ENCODE measurements at regions not wholly inside any gene's neighbourhood (a gene's known extent, or its start where the extent isn't known, plus 50 kb on each side); places are given as distances from the start of the nearest gene placed in this dataset.

DNA sequence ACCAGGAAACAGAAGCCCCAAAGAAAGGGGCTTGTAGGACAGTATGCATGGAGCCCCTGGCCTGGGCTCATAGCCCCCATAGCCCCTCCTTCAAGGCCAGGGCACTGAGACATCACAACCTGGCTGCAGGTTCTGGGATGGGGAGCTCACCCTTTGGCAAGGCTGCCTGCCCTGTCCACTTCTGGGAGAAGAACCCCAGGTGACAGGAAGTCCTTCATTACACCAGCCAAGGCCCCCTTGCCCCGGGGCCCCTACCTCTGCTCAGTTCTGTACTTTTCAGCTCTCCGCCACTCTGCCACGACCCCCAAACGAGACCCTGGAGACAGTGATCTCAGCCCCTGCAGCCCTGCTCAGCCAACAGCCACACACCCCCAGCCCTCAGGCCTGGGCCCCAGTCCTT, 223.2 kb upstream of the RTL1 start:
- Mint-ChIP-seq H3K4me3 (no peak overlapping the region), H3K27me3 (ENCODE audit: insufficient read depth) (no peaks in the 10 kb centered on the region), H3K4me1 (ENCODE audit: low read depth) (no peaks in the 10 kb centered on the region), H3K36me3 (ENCODE audit: low read depth) (no peaks in the 10 kb centered on the region), H3K27ac (no peak overlapping the region), H3K9me3 (no peaks in the 10 kb centered on the region)
- intact Hi-C loops (cut with micrococcal nuclease), result no loop called here
- DNase-seq (ENCODE audit: low spot score), result no peak

DNA sequence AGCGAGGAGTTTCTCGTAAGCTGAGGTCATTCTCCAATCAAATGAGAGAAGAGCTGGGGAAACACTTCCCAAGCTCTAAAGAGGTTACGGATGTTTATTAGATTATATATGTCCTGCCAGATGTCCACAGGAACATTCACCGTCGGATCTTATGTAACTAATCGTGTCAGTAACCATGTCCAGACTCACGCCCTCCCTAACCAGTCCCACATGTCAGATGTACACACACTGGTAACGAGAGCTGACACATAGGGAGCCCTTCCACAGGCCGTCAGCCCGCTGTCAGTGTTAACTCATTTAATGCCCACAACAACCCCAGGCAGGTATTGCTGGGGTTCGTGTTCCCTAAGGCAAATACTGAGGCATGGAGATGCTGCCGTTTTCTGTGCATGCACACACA, 223.7 kb upstream of the RTL1 start:
- intact Hi-C loops (cut with micrococcal nuclease), result no loop called here
- Mint-ChIP-seq H3K4me1 (ENCODE audit: low read depth) (no peaks in the 10 kb centered on the region), H3K27ac (no peak overlapping the region), H3K36me3 (ENCODE audit: low read depth) (no peaks in the 10 kb centered on the region), H3K27me3 (ENCODE audit: insufficient read depth) (no peaks in the 10 kb centered on the region), H3K4me3 (no peak overlapping the region), H3K9me3 (no peaks in the 10 kb centered on the region)
- no peak for DNase-seq (ENCODE audit: low spot score)

DNA sequence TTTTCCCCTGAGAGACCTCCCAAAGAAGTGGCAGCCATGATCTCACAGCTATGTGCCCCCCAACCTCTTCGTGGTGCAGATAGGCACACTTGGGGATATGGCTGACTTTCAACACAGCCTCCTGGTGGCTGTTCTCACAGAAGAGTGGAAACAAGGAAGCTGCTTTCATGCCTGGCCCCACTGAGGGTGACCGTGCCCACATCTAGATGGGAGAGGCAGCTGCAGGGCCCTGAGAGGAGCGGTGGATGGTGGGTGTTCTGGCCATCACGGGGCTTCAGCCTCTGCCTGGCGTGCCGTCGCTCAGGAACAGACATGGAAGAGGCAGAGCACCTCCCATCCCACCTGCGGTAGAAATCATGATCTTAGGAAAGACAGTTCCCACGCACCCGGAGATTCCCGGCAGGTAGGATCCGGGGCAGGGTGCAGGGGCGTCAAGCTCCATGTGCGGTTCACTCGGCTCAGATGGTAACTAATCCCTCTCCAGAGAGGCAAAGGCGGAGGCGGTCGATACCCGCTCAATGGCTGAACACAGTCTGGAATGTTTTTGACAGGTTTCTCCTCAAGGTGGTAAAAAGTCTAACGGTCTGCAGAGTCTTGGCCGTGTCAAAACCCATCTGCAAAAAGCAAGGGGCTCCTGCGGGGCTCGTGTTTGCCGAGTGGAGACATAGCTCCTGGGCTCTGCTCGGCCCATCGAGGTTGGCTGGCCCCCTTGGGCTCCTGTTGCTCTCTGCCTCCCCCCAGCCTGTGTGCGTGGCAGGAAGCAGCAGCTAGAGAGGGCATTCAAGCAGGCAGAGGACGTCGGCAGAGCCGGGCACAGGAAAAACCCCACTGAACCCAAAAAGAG, 225.2 kb upstream of the RTL1 start:
- Mint-ChIP-seq H3K27ac (no peak overlapping the region), H3K27me3 (ENCODE audit: insufficient read depth) (no peaks in the 10 kb centered on the region), H3K9me3 (peaks cover 4% of the 10 kb centered on the region), H3K4me1 (ENCODE audit: low read depth) (no peaks in the 10 kb centered on the region), H3K36me3 (ENCODE audit: low read depth) (no peaks in the 10 kb centered on the region), H3K4me3 (no peak overlapping the region)
- DNase-seq (ENCODE audit: low spot score), result no peak
- intact Hi-C loops (cut with micrococcal nuclease), result no loop called here

DNA sequence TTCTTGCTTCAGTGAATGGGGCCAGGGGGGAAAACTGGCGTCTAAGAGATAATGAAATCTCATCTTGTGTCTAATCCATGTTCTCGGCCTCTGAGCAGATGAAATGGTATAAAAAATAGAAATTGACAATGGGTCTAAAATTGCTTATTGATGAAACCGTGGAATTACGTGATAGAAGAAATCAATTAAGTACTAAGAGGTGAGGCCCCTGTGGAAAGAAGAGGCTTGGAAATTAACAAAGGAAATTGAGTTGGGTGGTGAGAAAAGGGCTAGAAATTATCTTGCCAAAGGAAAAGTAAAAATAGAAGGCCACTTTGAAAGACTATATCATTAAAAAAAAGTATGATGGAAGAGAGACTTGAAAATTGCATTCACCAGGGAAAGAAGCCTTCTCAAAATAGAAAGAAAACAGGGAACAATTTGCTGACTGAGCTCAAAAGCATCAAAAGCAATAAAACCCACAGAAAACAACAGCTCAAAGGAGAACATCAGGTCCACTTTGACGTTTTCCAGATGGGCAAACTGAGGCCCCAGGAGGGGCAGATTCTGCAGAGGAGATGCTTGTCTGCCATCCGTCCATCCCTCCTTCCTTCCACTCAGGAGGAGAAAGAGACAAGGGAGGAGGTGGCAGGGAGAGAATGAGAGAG, 226.1 kb upstream of the RTL1 start:
- H3K27ac Mint-ChIP-seq, result no peak overlapping the region
- H3K9me3 Mint-ChIP-seq, result peaks cover 5% of the 10 kb centered on the region
- no peaks in the 10 kb centered on the region for H3K4me1 Mint-ChIP-seq (ENCODE audit: low read depth)
- H3K4me3 Mint-ChIP-seq, result no peak overlapping the region
- H3K27me3 Mint-ChIP-seq (ENCODE audit: insufficient read depth), result no peaks in the 10 kb centered on the region
- H3K36me3 Mint-ChIP-seq (ENCODE audit: low read depth), result no peaks in the 10 kb centered on the region
- intact Hi-C loops (cut with micrococcal nuclease), result no loop called here
- no peak for DNase-seq (ENCODE audit: low spot score)

DNA sequence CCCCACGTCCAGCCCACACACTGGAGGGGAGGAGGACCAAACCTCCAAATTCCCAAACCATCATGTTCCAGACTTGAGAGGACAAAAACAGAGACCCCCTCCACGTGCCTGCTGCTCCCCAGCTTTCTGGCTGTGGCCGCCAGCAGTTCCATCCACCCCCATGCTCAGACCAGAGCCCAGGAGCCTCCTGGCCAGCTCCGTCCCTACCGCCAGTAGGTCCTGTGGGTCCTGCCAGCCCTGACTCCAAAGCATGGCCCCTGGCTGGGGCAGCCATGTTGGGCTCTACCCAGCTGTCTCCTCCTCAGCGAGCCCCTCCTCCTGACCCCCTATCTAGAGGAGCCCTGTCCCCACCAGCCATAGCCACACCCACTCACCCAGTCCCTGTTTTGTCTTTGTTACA, 227.3 kb upstream of the RTL1 start:
- Mint-ChIP-seq H3K9me3 (peaks cover 5% of the 10 kb centered on the region), H3K4me3 (no peak overlapping the region), H3K36me3 (ENCODE audit: low read depth) (no peaks in the 10 kb centered on the region), H3K27me3 (ENCODE audit: insufficient read depth) (no peaks in the 10 kb centered on the region), H3K4me1 (ENCODE audit: low read depth) (no peaks in the 10 kb centered on the region), H3K27ac (no peak overlapping the region)
- DNase-seq (ENCODE audit: low spot score), result no peak
- intact Hi-C loops (cut with micrococcal nuclease), result no loop called here

DNA sequence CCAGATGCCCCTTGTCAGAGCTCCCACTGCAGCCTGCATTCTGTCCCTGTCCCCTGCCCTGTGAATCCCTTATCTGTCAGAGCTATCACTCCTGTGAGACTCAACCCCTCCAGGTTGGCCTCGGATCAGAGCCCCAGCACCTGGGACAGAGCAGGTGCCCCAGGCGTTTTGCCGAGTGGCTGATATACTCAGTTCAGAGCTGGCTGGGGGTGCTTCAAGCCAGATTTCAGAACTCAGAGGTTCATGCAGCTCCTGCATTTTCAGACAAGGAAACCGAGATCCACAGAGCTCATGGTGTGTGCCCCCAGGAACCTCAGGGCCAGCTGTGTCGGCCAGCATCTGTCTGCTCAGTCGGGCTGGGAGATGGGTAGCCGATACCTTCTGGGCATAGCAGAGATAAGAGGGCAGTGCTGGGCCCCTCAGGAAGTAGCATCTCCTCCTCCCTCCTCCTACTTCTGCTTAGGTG, 228.0 kb upstream of the RTL1 start:
- Mint-ChIP-seq H3K4me1 (ENCODE audit: low read depth) (no peaks in the 10 kb centered on the region), H3K9me3 (peaks cover 5% of the 10 kb centered on the region), H3K4me3 (no peak overlapping the region), H3K27ac (no peak overlapping the region), H3K27me3 (ENCODE audit: insufficient read depth) (no peaks in the 10 kb centered on the region), H3K36me3 (ENCODE audit: low read depth) (no peaks in the 10 kb centered on the region)
- intact Hi-C loops (cut with micrococcal nuclease), result no loop called here
- DNase-seq (ENCODE audit: low spot score), result no peak

DNA sequence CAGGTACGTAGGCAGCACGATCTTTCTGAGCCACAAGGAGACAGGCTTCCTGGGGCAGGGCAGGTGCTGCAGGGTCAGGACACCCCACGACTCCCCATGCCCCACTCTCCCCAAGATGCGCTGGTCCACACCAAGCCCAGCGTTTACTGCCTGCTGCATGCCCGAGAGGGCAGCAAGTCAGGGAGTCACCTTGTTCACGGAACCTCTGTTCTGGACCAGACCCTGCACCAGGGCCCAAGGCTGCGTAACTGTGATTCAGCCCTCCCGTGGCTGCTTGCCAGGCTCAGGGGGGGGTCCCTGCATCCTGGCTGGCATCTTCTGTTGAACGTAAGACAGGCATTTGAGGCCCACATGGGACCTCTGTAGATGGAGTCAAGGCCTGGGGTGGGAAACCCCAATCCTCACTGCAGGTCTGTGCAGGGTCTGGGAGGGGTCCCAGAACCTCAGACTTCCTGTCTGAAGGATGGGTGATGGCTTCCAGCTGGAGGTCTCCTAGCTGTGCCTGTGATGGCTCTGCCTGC, 228.6 kb upstream of the RTL1 start:
- H3K4me3 Mint-ChIP-seq, result no peak overlapping the region
- intact Hi-C loops (cut with micrococcal nuclease), result no loop called here
- H3K4me1 Mint-ChIP-seq (ENCODE audit: low read depth), result no peaks in the 10 kb centered on the region
- H3K36me3 Mint-ChIP-seq (ENCODE audit: low read depth), result no peaks in the 10 kb centered on the region
- H3K27ac Mint-ChIP-seq, result no peak overlapping the region
- no peak for DNase-seq (ENCODE audit: low spot score)
- H3K27me3 Mint-ChIP-seq (ENCODE audit: insufficient read depth), result no peaks in the 10 kb centered on the region
- H3K9me3 Mint-ChIP-seq, result peaks cover 5% of the 10 kb centered on the region

DNA sequence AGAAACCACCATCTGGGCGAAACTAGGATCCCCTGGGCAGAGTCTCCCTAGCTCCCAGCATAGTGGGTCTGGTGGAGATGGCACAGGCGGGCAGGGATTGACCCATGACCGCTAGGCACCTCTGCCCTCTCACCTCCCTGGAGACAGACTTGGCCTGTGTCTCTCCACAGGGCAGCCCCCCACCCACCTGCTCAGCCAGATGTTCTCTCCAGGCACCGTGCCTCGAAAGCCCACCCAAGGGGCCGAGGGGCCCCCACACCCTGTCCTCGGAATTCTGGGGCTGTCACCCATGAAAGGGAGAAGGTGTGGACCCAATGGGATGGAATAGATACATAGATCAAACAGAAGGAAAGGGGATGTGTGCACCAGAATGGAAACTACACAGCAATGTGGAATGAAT, 229.1 kb upstream of the RTL1 start:
- no peaks in the 10 kb centered on the region for H3K27me3 Mint-ChIP-seq (ENCODE audit: insufficient read depth)
- H3K9me3 Mint-ChIP-seq, result peaks cover 5% of the 10 kb centered on the region
- no peak overlapping the region for H3K27ac Mint-ChIP-seq
- no peak for DNase-seq (ENCODE audit: low spot score)
- no peak overlapping the region for H3K4me3 Mint-ChIP-seq
- intact Hi-C loops (cut with micrococcal nuclease), result no loop called here
- H3K36me3 Mint-ChIP-seq (ENCODE audit: low read depth), result no peaks in the 10 kb centered on the region
- H3K4me1 Mint-ChIP-seq (ENCODE audit: low read depth), result no peaks in the 10 kb centered on the region

DNA sequence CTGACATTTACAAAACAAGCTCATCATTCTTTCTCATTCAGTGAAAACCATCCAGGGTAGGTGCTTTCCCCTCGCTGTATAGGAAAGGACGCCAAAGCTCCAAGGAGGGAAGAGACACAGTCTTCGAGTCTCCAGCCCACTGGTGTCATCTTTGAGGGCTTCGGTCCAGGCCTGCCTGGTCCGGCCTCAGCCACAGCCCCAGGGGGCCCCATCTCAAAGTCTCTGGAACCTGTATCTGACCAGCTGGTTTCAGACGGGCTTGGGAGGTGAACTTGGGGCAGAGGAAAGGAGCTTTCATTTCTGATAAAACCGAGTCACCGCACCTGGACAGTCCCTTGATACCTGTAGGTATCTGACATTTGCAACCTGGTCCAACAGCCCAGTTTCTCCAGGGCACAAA, 229.5 kb upstream of the RTL1 start:
- DNase-seq (ENCODE audit: low spot score), result no peak
- intact Hi-C loops (cut with micrococcal nuclease), result no loop called here
- H3K9me3 Mint-ChIP-seq, result peaks cover 5% of the 10 kb centered on the region
- no peaks in the 10 kb centered on the region for H3K4me1 Mint-ChIP-seq (ENCODE audit: low read depth)
- no peaks in the 10 kb centered on the region for H3K36me3 Mint-ChIP-seq (ENCODE audit: low read depth)
- no peak overlapping the region for H3K4me3 Mint-ChIP-seq
- H3K27me3 Mint-ChIP-seq (ENCODE audit: insufficient read depth), result no peaks in the 10 kb centered on the region
- H3K27ac Mint-ChIP-seq, result no peak overlapping the region

DNA sequence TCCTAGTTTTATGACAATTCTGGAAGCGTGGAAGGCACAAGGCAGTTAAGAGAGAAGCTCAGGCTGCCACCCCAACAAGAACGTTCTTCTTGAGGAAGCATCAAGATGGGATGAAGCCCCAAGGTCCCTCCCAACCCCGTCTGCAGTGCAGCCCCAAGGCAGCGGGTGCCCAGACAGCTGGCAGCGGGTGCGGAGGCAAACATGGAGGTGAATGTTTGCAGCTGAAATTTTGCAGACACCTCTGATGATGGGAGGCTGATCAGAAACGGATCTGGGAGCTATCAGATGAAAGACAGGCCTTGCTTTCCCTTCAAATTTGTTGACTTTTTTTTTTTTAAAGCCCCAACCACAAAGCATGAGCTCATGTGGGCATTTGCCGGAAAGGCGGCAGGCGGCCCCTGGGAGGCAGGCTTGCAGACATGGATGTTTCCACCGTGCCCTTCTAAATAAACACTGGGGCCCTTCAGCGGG, 230.7 kb upstream of the RTL1 start:
- H3K4me1 Mint-ChIP-seq (ENCODE audit: low read depth), result no peaks in the 10 kb centered on the region
- H3K9me3 Mint-ChIP-seq, result peaks cover 5% of the 10 kb centered on the region
- intact Hi-C loops (cut with micrococcal nuclease), result no loop called here
- no peaks in the 10 kb centered on the region for H3K36me3 Mint-ChIP-seq (ENCODE audit: low read depth)
- DNase-seq (ENCODE audit: low spot score), result no peak
- H3K27ac Mint-ChIP-seq, result no peak overlapping the region
- no peaks in the 10 kb centered on the region for H3K27me3 Mint-ChIP-seq (ENCODE audit: insufficient read depth)
- H3K4me3 Mint-ChIP-seq, result no peak overlapping the region

DNA sequence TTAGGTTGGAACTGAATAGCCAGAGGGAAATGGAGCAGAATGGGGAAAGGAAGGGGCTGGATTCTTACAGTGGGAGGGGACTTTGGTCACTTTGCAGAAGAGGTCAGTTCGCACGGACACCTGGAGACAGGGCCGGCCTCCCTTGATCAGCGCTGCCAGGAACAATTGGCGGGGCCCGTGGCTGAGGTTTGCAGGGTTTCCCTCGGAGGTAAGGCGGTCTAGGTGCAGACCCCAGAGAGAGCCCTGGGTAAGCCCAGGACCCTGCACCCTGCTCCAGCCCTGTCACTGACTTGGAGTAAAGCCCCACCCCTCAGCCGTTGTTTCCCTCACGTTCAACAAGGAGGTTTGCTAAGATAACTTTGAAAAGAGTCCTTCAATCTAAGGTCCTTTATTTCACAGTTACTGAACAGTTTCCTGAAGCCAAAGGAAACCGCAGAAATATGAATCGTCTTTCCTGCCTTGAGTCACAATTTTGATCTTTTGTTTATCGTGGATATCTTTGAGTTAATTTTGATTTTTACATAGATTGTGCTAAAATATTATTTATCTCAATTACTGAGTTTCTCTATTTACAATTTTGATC, 231.4 kb upstream of the RTL1 start:
- DNase-seq (ENCODE audit: low spot score), result no peak
- Mint-ChIP-seq H3K27ac (no peak overlapping the region), H3K4me1 (ENCODE audit: low read depth) (no peaks in the 10 kb centered on the region), H3K9me3 (peaks cover 5% of the 10 kb centered on the region), H3K4me3 (no peak overlapping the region), H3K36me3 (ENCODE audit: low read depth) (no peaks in the 10 kb centered on the region), H3K27me3 (ENCODE audit: insufficient read depth) (peaks cover under 1% of the 10 kb centered on the region)
- intact Hi-C loops (cut with micrococcal nuclease), result no loop called here

DNA sequence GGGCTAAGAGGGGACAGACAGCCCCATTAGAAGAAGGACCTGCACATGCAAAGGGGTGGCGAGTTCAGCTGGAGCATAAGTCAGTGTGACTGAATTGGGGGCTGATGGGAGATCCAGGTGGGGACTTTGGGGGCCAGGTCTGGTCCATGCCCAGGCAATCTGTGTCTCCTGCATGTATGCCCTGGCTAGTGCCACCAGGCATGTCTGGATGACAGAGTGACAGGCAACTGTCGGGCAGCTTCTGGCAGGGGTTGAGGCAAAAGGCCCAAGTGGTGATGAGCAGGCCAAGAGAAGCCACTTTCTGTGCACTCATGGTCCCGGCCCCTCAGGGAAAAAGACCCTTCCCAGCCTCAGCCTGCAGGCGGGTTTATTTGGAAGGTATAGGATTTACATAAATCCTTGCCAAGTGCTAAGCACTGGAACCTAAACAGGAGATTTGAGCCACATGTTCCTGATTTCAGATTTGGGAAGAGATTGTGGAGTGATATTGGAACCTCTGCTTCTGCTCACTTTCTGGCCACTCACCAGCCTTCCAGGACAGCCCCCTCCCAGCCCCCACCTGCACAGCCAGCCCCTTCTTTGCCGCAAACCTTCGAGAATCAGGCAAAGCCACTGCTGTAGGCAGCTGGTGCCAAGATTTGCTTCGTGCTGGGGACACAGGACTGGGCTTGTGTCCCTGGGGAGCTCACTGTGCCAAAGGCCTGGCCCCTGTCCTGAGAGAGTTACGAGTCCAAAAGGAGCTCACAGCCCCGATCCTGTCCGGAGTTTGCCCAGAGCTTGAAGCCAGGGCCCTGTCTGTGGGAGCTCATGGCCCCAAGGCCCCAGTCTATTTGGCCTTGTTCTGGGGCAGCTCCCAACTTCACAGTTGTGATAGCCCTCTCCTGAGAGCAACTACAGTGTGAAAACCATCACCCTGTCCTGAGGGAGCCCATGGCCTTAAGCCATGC, 232.5 kb upstream of the RTL1 start:
- Mint-ChIP-seq H3K9me3 (peaks cover 5% of the 10 kb centered on the region), H3K4me3 (no peak overlapping the region), H3K4me1 (ENCODE audit: low read depth) (no peaks in the 10 kb centered on the region), H3K27ac (no peak overlapping the region), H3K27me3 (ENCODE audit: insufficient read depth) (peaks cover 3% of the 10 kb centered on the region), H3K36me3 (ENCODE audit: low read depth) (no peaks in the 10 kb centered on the region)
- no peak for DNase-seq (ENCODE audit: low spot score)
- intact Hi-C loops (cut with micrococcal nuclease), result no loop called here

All from activated T-helper 1 cell treated with anti-CD3 and anti-CD28 coated beads, Interleukin-12 subunit alpha, Interleukin-12 subunit beta, Interleukin-2, Interleukin-4 antibody, amounts not matched to agents 30 ng/mL and 10 ng/mL and 1 ng/mL, durations not matched to agents 14 hours and 24 hours and 36 hours (primary cell).